ENCODE measurements at regions not wholly inside any gene's neighbourhood (a gene's known extent, or its start where the extent isn't known, plus 50 kb on each side); places are given as distances from the start of the nearest gene placed in this dataset.

DNA sequence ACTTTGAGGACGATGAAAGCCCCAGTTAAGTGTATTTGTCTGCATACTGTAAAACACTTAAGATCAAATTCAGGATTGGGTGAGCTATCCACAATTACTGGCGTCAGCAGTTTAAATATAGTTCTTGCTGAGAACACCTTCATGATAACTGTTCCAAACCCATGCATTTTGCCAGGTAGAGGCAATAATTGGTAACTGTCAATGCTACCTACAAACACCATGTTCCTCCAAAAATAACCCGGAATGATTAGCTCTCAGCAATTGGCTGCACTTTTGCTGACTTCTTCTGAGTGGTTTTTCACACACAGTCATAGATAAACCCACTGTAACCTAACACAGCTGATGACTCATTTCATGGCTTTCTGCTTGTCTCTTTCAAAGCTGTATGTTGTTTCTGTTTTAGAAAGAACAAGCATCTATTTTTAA is 1358.6 kb upstream of the GJE1 start:
- Histone ChIP-seq H3K27ac (no peak overlapping the region), H3K36me3 (no peaks in the 10 kb centered on the region), H3K4me3 (no peak overlapping the region), H3K9me3 (no peaks in the 10 kb centered on the region), H3K4me1 (peaks cover 0 to 17% (median 6%) of the 10 kb centered on the region in 3 donors), H3K27me3 (no peaks in the 10 kb centered on the region)
- DNase-seq: no peak
- WGBS, 2 donors: 37 to 41% methylated on average over 3 of the region's 3 CpGs
- TF ChIP-seq POLR2A (IDR thresholded peaks at IDR 0.05): no peak
- TF ChIP-seq CTCF (IDR thresholded peaks at IDR 0.05): no peak
- intact Hi-C loops (cut with DNase I): no loop called here

GRCh38 chr6:140773276-140773675 is 1359.4 kb upstream of the GJE1 start:
- no peak overlapping the region for H3K4me3 ChIP-seq
- TF ChIP-seq CTCF (IDR thresholded peaks at IDR 0.05): no peak
- TF ChIP-seq POLR2A (IDR thresholded peaks at IDR 0.05): no peak

GRCh38 chr6:140772576-140772975 is 1360.1 kb upstream of the GJE1 start:
- 79 to 85% methylated on average over 3 of the region's 3 CpGs for WGBS, 2 donors
- intact Hi-C loops (cut with DNase I): no loop called here

More at GRCh38 chr6:140773276-140773675, 1359.4 kb upstream of the GJE1 start:
- peaks cover 0 to under 1% (median 0%) of the 10 kb centered on the region in 3 donors for H3K9me3 ChIP-seq
- H3K27me3 ChIP-seq: no peaks in the 10 kb centered on the region
- H3K36me3 ChIP-seq: no peaks in the 10 kb centered on the region
- intact Hi-C loops (cut with DNase I): no loop called here
- no peak overlapping the region for H3K27ac ChIP-seq
- H3K4me1 ChIP-seq: peaks cover 0 to 17% (median 6%) of the 10 kb centered on the region in 3 donors
- DNase-seq: no peak

DNA sequence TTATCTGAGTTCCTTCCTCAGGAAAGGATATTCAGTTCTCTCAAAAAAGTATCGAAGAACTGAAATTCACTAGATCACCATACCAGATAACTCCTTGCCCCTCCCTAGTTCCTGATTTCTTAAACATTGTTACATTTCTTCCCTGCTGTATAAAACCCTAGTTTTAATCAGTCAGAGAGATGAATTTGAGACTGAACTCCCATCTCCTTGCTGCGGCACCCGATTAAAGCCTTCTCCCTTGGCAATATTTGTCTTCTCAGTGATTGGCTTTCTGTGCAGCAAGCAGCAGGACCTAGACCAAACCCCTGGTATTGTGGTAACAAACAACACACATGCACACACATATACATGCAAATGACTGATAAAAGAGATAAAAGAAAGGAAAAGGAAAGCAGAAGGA is 1364.6 kb upstream of the GJE1 start:
- Histone ChIP-seq H3K4me3 (no peak overlapping the region), H3K36me3 (no peaks in the 10 kb centered on the region), H3K9me3 (peaks cover 0 to 3% (median 0%) of the 10 kb centered on the region in 3 donors), H3K27ac (no peak overlapping the region), H3K4me1 (peaks cover 0 to 1% (median 0%) of the 10 kb centered on the region in 3 donors), H3K27me3 (no peaks in the 10 kb centered on the region)
- TF ChIP-seq POLR2A (IDR thresholded peaks at IDR 0.05) (no peak), CTCF (IDR thresholded peaks at IDR 0.05) (no peak)
- intact Hi-C loops (cut with DNase I): no loop called here
- WGBS, 2 donors: 95 to 99% methylated on average over 3 of the region's 3 CpGs
- no peak for DNase-seq

More at GRCh38 chr6:140772576-140772975, 1360.1 kb upstream of the GJE1 start:
- peaks cover 0 to 17% (median 6%) of the 10 kb centered on the region in 3 donors for H3K4me1 ChIP-seq
- H3K4me3 ChIP-seq: no peak overlapping the region
- H3K9me3 ChIP-seq: peaks cover 0 to 3% (median 0%) of the 10 kb centered on the region in 3 donors
- no peak overlapping the region for H3K27ac ChIP-seq
- H3K27me3 ChIP-seq: no peaks in the 10 kb centered on the region
- no peaks in the 10 kb centered on the region for H3K36me3 ChIP-seq
- TF ChIP-seq CTCF (IDR thresholded peaks at IDR 0.05): no peak
- no peak for TF ChIP-seq POLR2A (IDR thresholded peaks at IDR 0.05)
- DNase-seq: no peak

DNA sequence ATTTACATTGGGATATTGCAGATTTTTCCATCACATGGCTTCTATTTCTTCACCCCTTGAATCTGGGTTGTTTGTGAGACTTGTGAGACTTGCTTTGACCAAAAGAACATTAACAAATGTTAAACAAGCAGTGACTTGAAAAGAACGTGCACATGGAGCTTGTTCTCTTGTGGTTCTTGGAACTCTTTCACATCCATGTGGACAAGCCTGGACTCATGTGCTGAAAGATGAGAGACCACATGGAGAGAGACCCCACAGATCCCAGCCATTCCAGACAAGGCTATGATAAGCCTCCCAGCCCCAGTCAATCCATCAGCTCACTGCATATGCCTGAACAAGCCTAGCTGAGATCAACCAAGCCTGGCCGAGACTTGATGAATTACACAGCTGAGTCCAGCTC is 1365.7 kb upstream of the GJE1 start:
- Histone ChIP-seq H3K36me3 (no peaks in the 10 kb centered on the region), H3K9me3 (peaks cover 0 to 3% (median 0%) of the 10 kb centered on the region in 3 donors), H3K4me1 (no peaks in the 10 kb centered on the region), H3K27me3 (no peaks in the 10 kb centered on the region), H3K4me3 (no peak overlapping the region), H3K27ac (no peak overlapping the region)
- WGBS, 2 donors: 33 to 43% methylated on average over 2 of the region's 2 CpGs
- no peak for DNase-seq
- TF ChIP-seq POLR2A (IDR thresholded peaks at IDR 0.05) (no peak), CTCF (IDR thresholded peaks at IDR 0.05) (no peak)
- intact Hi-C loops (cut with DNase I): no loop called here
